ENCODE measurements at regions not wholly inside any gene's neighbourhood (a gene's known extent, or its start where the extent isn't known, plus 50 kb on each side); places are given as distances from the start of the nearest gene placed in this dataset.

GRCh38 chr5:13227513-13227912 lies 717.0 kb downstream of the DNAH5 start:
- no peak for TF ChIP-seq POLR2AphosphoS5 (IDR thresholded peaks at IDR 0.05)
- TF ChIP-seq, protein P1, sequence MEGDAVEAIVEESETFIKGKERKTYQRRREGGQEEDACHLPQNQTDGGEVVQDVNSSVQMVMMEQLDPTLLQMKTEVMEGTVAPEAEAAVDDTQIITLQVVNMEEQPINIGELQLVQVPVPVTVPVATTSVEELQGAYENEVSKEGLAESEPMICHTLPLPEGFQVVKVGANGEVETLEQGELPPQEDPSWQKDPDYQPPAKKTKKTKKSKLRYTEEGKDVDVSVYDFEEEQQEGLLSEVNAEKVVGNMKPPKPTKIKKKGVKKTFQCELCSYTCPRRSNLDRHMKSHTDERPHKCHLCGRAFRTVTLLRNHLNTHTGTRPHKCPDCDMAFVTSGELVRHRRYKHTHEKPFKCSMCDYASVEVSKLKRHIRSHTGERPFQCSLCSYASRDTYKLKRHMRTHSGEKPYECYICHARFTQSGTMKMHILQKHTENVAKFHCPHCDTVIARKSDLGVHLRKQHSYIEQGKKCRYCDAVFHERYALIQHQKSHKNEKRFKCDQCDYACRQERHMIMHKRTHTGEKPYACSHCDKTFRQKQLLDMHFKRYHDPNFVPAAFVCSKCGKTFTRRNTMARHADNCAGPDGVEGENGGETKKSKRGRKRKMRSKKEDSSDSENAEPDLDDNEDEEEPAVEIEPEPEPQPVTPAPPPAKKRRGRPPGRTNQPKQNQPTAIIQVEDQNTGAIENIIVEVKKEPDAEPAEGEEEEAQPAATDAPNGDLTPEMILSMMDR (IDR thresholded peaks at IDR 0.05) = no peak
- no peak for TF ChIP-seq EP300 (IDR thresholded peaks at IDR 0.05)

Data from esophagus muscularis mucosa (tissue), 4 donors.